HG02571 (cell line): ENCODE measurements at regions not wholly inside any gene's neighbourhood (a gene's known extent, or its start where the extent isn't known, plus 50 kb on each side); places are given as distances from the start of the nearest gene placed in this dataset.
"Not testable (repeated sequence)": the region's sequence is repeated elsewhere in the genome, so short reads cannot be mapped to it uniquely, and the experiment has no call there.

ENCODE experiments used
- ATAC-seq: cut with Tn5 transposase; IDR thresholded peaks from one replicate; pipeline ENCODE4 v1.9.1; 2021; ENCODE audit warnings: mild to moderate bottlenecking, moderate library complexity; ENCODE audit not compliant: unreplicated experiment

GRCh38 chr6:167558246-167559177, 233.6 kb downstream of the TTLL2 start:
- no peak for ATAC-seq

GRCh38 chr6:167559675-167560479, 235.0 kb downstream of the TTLL2 start:
- no peak for ATAC-seq

- ATAC-seq = no peak
Observed at GRCh38 chr6:167560673-167561569, 236.0 kb downstream of the TTLL2 start.

- not testable (repeated sequence) for ATAC-seq
Observed at GRCh38 chr6:167562862-167563261, 238.0 kb downstream of the TTLL2 start.

- ATAC-seq = no peak
Observed at GRCh38 chr6:167564416-167565250, 239.7 kb downstream of the TTLL2 start.

GRCh38 chr6:167565388-167565787, 240.5 kb downstream of the TTLL2 start:
- no peak for ATAC-seq

- no peak for ATAC-seq
Observed at GRCh38 chr6:167565884-167566599, 241.2 kb downstream of the TTLL2 start.

GRCh38 chr6:167566711-167567141, 241.8 kb downstream of the TTLL2 start:
- ATAC-seq = no peak

- no peak for ATAC-seq
Observed at GRCh38 chr6:167567142-167568033, 242.5 kb downstream of the TTLL2 start.

- ATAC-seq = no peak
Observed at GRCh38 chr6:167568407-167569024, 243.6 kb downstream of the TTLL2 start.

- ATAC-seq = no peak
Observed at GRCh38 chr6:167569041-167569805, 244.3 kb downstream of the TTLL2 start.

GRCh38 chr6:167569879-167570278, 245.0 kb downstream of the TTLL2 start:
- ATAC-seq = no peak

- no peak for ATAC-seq
Observed at GRCh38 chr6:167570460-167571400, 245.8 kb downstream of the TTLL2 start.

GRCh38 chr6:167571550-167571949, 246.7 kb downstream of the TTLL2 start:
- ATAC-seq = no peak

- ATAC-seq = no peak
Observed at GRCh38 chr6:167572106-167572505, 247.2 kb downstream of the TTLL2 start.

- ATAC-seq = no peak
Observed at GRCh38 chr6:167572841-167573271, 248.0 kb downstream of the TTLL2 start.
